IPS-15b (cell line): ENCODE measurements at regions not wholly inside any gene's neighbourhood (a gene's known extent, or its start where the extent isn't known, plus 50 kb on each side); places are given as distances from the start of the nearest gene placed in this dataset.
"Not testable (repeated sequence)": the region's sequence is repeated elsewhere in the genome, so short reads cannot be mapped to it uniquely, and the experiment has no call there.

Experiments used
- H3K27me3 ChIP-seq: one replicate; pipeline ENCODE4 v1.6.1; 2013; ENCODE audit warnings: low read length; ENCODE audit not compliant: control insufficient read depth, insufficient read depth
- H3K36me3 ChIP-seq: one replicate; pipeline ENCODE4 v1.6.1; 2013; ENCODE audit warnings: low read length; ENCODE audit not compliant: control insufficient read depth, insufficient read depth
- H3K4me1 ChIP-seq: one replicate; pipeline ENCODE4 v1.6.1; 2013; ENCODE audit warnings: mild to moderate bottlenecking, low read length; ENCODE audit not compliant: control insufficient read depth, insufficient read depth
- H3K4me3 ChIP-seq: one replicate; pipeline ENCODE4 v1.5.1; 2013; ENCODE audit warnings: low read depth, low read length
- H3K9ac ChIP-seq: one replicate; pipeline ENCODE4 v1.6.1; 2013; ENCODE audit warnings: low read depth, mild to moderate bottlenecking, low read length
- H3K9me3 ChIP-seq: one replicate; pipeline ENCODE4 v1.6.1; 2013; ENCODE audit warnings: mild to moderate bottlenecking, low read length; ENCODE audit not compliant: control insufficient read depth, insufficient read depth

- Histone ChIP-seq H3K4me1 (no peaks in the 10 kb centered on the region), H3K9me3 (no peaks in the 10 kb centered on the region), H3K4me3 (no peak overlapping the region), H3K36me3 (no peaks in the 10 kb centered on the region), H3K27me3 (no peaks in the 10 kb centered on the region), H3K9ac (no peak overlapping the region)
Observed at GRCh38 chr19:28372576-28373247, 840.2 kb downstream of the UQCRFS1 start.

GRCh38 chr19:28367146-28367545 lies 845.8 kb downstream of the UQCRFS1 start:
- no peaks in the 10 kb centered on the region for H3K36me3 ChIP-seq
- no peak overlapping the region for H3K4me3 ChIP-seq
- H3K9ac ChIP-seq: no peak overlapping the region
- H3K27me3 ChIP-seq: no peaks in the 10 kb centered on the region
- no peaks in the 10 kb centered on the region for H3K4me1 ChIP-seq
- no peaks in the 10 kb centered on the region for H3K9me3 ChIP-seq

- no peak overlapping the region for H3K4me3 ChIP-seq
- no peaks in the 10 kb centered on the region for H3K27me3 ChIP-seq
- H3K36me3 ChIP-seq: no peaks in the 10 kb centered on the region
- no peaks in the 10 kb centered on the region for H3K4me1 ChIP-seq
- H3K9ac ChIP-seq: no peak overlapping the region
- H3K9me3 ChIP-seq: no peaks in the 10 kb centered on the region
Observed at GRCh38 chr19:28363254-28363653, 849.7 kb downstream of the UQCRFS1 start.

- Histone ChIP-seq H3K9me3 (no peaks in the 10 kb centered on the region), H3K4me1 (no peaks in the 10 kb centered on the region), H3K4me3 (no peak overlapping the region), H3K36me3 (no peaks in the 10 kb centered on the region), H3K9ac (no peak overlapping the region), H3K27me3 (no peaks in the 10 kb centered on the region)
Observed at GRCh38 chr19:28359431-28360414, 853.2 kb downstream of the UQCRFS1 start.

- no peak overlapping the region for H3K4me3 ChIP-seq
- no peaks in the 10 kb centered on the region for H3K27me3 ChIP-seq
- H3K9ac ChIP-seq: no peak overlapping the region
- no peaks in the 10 kb centered on the region for H3K4me1 ChIP-seq
- H3K36me3 ChIP-seq: no peaks in the 10 kb centered on the region
- H3K9me3 ChIP-seq: no peaks in the 10 kb centered on the region
Observed at GRCh38 chr19:28358633-28359032, 854.3 kb downstream of the UQCRFS1 start.

- Histone ChIP-seq H3K36me3 (no peaks in the 10 kb centered on the region), H3K27me3 (no peaks in the 10 kb centered on the region), H3K9ac (no peak overlapping the region), H3K9me3 (no peaks in the 10 kb centered on the region), H3K4me1 (no peaks in the 10 kb centered on the region), H3K4me3 (no peak overlapping the region)
Observed at GRCh38 chr19:28351761-28352160, 861.2 kb downstream of the UQCRFS1 start.

GRCh38 chr19:28351321-28351720 lies 861.6 kb downstream of the UQCRFS1 start:
- not testable (repeated sequence) for H3K9me3 ChIP-seq, H3K36me3 ChIP-seq, H3K9ac ChIP-seq

GRCh38 chr19:28350673-28351072 lies 862.3 kb downstream of the UQCRFS1 start:
- Histone ChIP-seq H3K9ac (no peak overlapping the region), H3K4me1 (no peaks in the 10 kb centered on the region), H3K9me3 (no peaks in the 10 kb centered on the region), H3K36me3 (no peaks in the 10 kb centered on the region), H3K27me3 (no peaks in the 10 kb centered on the region), H3K4me3 (no peak overlapping the region)

More at GRCh38 chr19:28351321-28351720, 861.6 kb downstream of the UQCRFS1 start:
- H3K4me3 ChIP-seq, H3K27me3 ChIP-seq, H3K4me1 ChIP-seq: not testable (repeated sequence)

GRCh38 chr19:28350037-28350436 lies 862.9 kb downstream of the UQCRFS1 start:
- Histone ChIP-seq H3K36me3 (no peaks in the 10 kb centered on the region), H3K4me3 (no peak overlapping the region), H3K9me3 (no peaks in the 10 kb centered on the region), H3K27me3 (no peaks in the 10 kb centered on the region), H3K4me1 (no peaks in the 10 kb centered on the region), H3K9ac (no peak overlapping the region)

GRCh38 chr19:28349604-28350003 lies 863.3 kb downstream of the UQCRFS1 start:
- no peaks in the 10 kb centered on the region for H3K36me3 ChIP-seq
- H3K9me3 ChIP-seq: no peaks in the 10 kb centered on the region
- no peaks in the 10 kb centered on the region for H3K27me3 ChIP-seq
- H3K4me1 ChIP-seq: no peaks in the 10 kb centered on the region
- no peak overlapping the region for H3K9ac ChIP-seq
- H3K4me3 ChIP-seq: no peak overlapping the region

GRCh38 chr19:28345811-28346210 lies 867.1 kb downstream of the UQCRFS1 start:
- H3K9me3 ChIP-seq: no peaks in the 10 kb centered on the region
- no peaks in the 10 kb centered on the region for H3K36me3 ChIP-seq
- no peak overlapping the region for H3K9ac ChIP-seq
- no peaks in the 10 kb centered on the region for H3K27me3 ChIP-seq
- no peaks in the 10 kb centered on the region for H3K4me1 ChIP-seq
- H3K4me3 ChIP-seq: no peak overlapping the region
